IMR-90 (cell line): ENCODE measurements at regions not wholly inside any gene's neighbourhood (a gene's known extent, or its start where the extent isn't known, plus 50 kb on each side); places are given as distances from the start of the nearest gene placed in this dataset.

Experiments
- ATAC-seq: fragments of 200-7000 bp; cut with Tn5 transposase; 2 replicates; pipeline ENCODE4 v1.9.1; 2020; ENCODE audit warnings: low read depth, mild to moderate bottlenecking, moderate library complexity
- BruUV-seq: library from RNA; stranded (reverse); fragments of 400-500 nt; replicated peaks from 2 replicates; lab custom pipeline; 2021; lab: Mats Ljungman, UMichigan
- CTCF ChIA-PET: fragments of 300-600 bp; formaldehyde crosslinking; extraction: SDS; loops from one replicate; lab custom pipeline; 2021; ENCODE audit warnings: antibody characterized with exemption; lab: Yijun Ruan, JAX
- POLR2A ChIA-PET: fragments of 300-600 bp; sonication (Branson Sonifier 250); formaldehyde crosslinking; loops from one replicate; lab custom pipeline; 2022; ENCODE audit warnings: antibody characterized with exemption; ENCODE audit not compliant: unreplicated experiment; lab: Charles Lee
- DNase-seq: peaks from one replicate; pipeline ENCODE4 v3.0.0; 2013
- H2AFZ ChIP-seq: replicated peaks from 2 replicates; pipeline ENCODE3; 2013; ENCODE audit warnings: low read length, mild to moderate bottlenecking; ENCODE audit not compliant: poor library complexity
- H2AK5ac ChIP-seq: 2 replicates; pipeline ENCODE4 v1.6.1; 2013; ENCODE audit warnings: low read depth, low read length, inconsistent platforms
- H2AK9ac ChIP-seq: replicated peaks from 2 replicates; pipeline ENCODE3; 2013; ENCODE audit warnings: mild to moderate bottlenecking, low read depth, low read length, moderate library complexity; ENCODE audit not compliant: poor library complexity
- H2BK120ac ChIP-seq: 2 replicates; pipeline ENCODE4 v1.6.1; 2013; ENCODE audit warnings: low read depth, low read length, inconsistent platforms
- H2BK15ac ChIP-seq: 3 replicates; pipeline ENCODE4 v1.6.1; 2013; ENCODE audit warnings: low read depth, low read length, inconsistent platforms
- H2BK20ac ChIP-seq: 2 replicates; pipeline ENCODE4 v1.6.1; 2013; ENCODE audit warnings: low read depth, mild to moderate bottlenecking, inconsistent platforms, low read length, moderate library complexity
- H2BK5ac ChIP-seq: 2 replicates; pipeline ENCODE4 v1.6.1; 2013; ENCODE audit warnings: mild to moderate bottlenecking, low read depth, low read length, inconsistent platforms; ENCODE audit not compliant: poor library complexity, severe bottlenecking
- H3K14ac ChIP-seq: replicated peaks from 2 replicates; pipeline ENCODE4 v1.6.1; 2013; ENCODE audit warnings: low read depth, low read length, inconsistent platforms
- H3K18ac ChIP-seq: 2 replicates; pipeline ENCODE4 v1.6.1; 2013; ENCODE audit warnings: low read depth, low read length, control low read depth
- H3K23ac ChIP-seq: 2 replicates; pipeline ENCODE4 v1.6.1; 2013; ENCODE audit warnings: low read depth, low read length, inconsistent platforms
- H3K27ac ChIP-seq: 2 replicates; pipeline ENCODE4 v1.5.1; 2013; ENCODE audit warnings: mild to moderate bottlenecking, control low read depth, low read length; ENCODE audit not compliant: insufficient read depth
- H3K27me3 ChIP-seq: 2 replicates; pipeline ENCODE4 v1.6.1; 2013; ENCODE audit warnings: low read length; ENCODE audit not compliant: control insufficient read depth, insufficient read depth
- H3K36me3 ChIP-seq: 2 replicates; pipeline ENCODE4 v1.6.1; 2013; ENCODE audit warnings: low read length, mixed read lengths; ENCODE audit not compliant: control insufficient read depth, insufficient read depth
- H3K4ac ChIP-seq: 2 replicates; pipeline ENCODE4 v1.6.1; 2013; ENCODE audit warnings: low read depth, low read length, inconsistent platforms
- H3K4me1 ChIP-seq: 2 replicates; pipeline ENCODE4 v1.6.1; 2013; ENCODE audit warnings: low read length, mixed read lengths; ENCODE audit not compliant: control insufficient read depth, insufficient read depth
- H3K4me2 ChIP-seq: 2 replicates; pipeline ENCODE4 v1.6.1; 2013; ENCODE audit warnings: low read depth, mild to moderate bottlenecking, control low read depth, low read length, moderate library complexity
- H3K4me3 ChIP-seq: 2 replicates; pipeline ENCODE4 v1.5.1; 2013; ENCODE audit warnings: low read depth, mild to moderate bottlenecking, control low read depth, low read length, moderate library complexity; ENCODE audit not compliant: insufficient read depth
- H3K56ac ChIP-seq: 2 replicates; pipeline ENCODE4 v1.6.1; 2013; ENCODE audit warnings: low read length, inconsistent platforms; ENCODE audit not compliant: insufficient read depth; ENCODE audit errors: extremely low read depth
- H3K79me1 ChIP-seq, 2 experiments: 2 replicates each; pipeline ENCODE4 v1.6.1; 2013; ENCODE audit warnings: low read length in 2 of 2, inconsistent platforms in 1 of 2, low read depth in 1 of 2
- H3K9ac ChIP-seq: 2 replicates; pipeline ENCODE4 v1.6.1; 2013; ENCODE audit warnings: low read depth, low read length, control low read depth
- H3K9me1 ChIP-seq: 2 replicates; pipeline ENCODE4 v1.6.1; 2013; ENCODE audit warnings: low read length, inconsistent platforms; ENCODE audit not compliant: insufficient read depth
- H3K9me3 ChIP-seq: 2 replicates; pipeline ENCODE4 v1.6.1; 2013; ENCODE audit warnings: low read length; ENCODE audit not compliant: control insufficient read depth, insufficient read depth
- H4K20me1 ChIP-seq: 2 replicates; pipeline ENCODE4 v1.6.1; 2013; ENCODE audit warnings: low read length, inconsistent platforms; ENCODE audit not compliant: insufficient read depth
- H4K5ac ChIP-seq: 2 replicates; pipeline ENCODE4 v1.6.1; 2013; ENCODE audit warnings: mild to moderate bottlenecking, low read depth, low read length, control low read depth
- H4K8ac ChIP-seq, 2 experiments: 2 replicates each; pipeline ENCODE4 v1.6.1; 2013; ENCODE audit warnings: low read depth in 2 of 2, low read length in 2 of 2, control low read depth in 1 of 2, inconsistent platforms in 1 of 2
- H4K91ac ChIP-seq: 2 replicates; pipeline ENCODE4 v1.6.1; 2013; ENCODE audit warnings: low read depth, low read length, inconsistent platforms; ENCODE audit not compliant: insufficient read depth
- BHLHE40 ChIP-seq: fragments of 150-350 bp; IDR thresholded peaks from 2 replicates; pipeline ENCODE4 v1.6.1; 2016; ENCODE audit warnings: mild to moderate bottlenecking, low read depth, low read length
- CEBPB ChIP-seq: IDR thresholded peaks from 2 replicates; pipeline ENCODE4 v1.6.1; 2012; ENCODE audit warnings: low read depth, low read length, improper control_type of control experiment
- CHD1 ChIP-seq: IDR thresholded peaks from 2 replicates; pipeline ENCODE4 v1.6.1; 2012; ENCODE audit warnings: low read depth, low read length, improper control_type of control experiment
- CTCF ChIP-seq: conservative IDR thresholded peaks from 2 replicates; pipeline ENCODE4 v1.5.1; 2012; ENCODE audit warnings: mild to moderate bottlenecking, low read depth, low read length, improper control_type of control experiment
- ELK1 ChIP-seq: fragments of 150-350 bp; IDR thresholded peaks from 2 replicates; pipeline ENCODE4 v1.6.1; 2016; ENCODE audit warnings: low read depth, mild to moderate bottlenecking, low read length, moderate library complexity, borderline replicate concordance
- FOS ChIP-seq: fragments of 150-350 bp; IDR thresholded peaks from 2 replicates; pipeline ENCODE4 v1.6.1; 2016; ENCODE audit warnings: low read depth, low read length
- MAFK ChIP-seq: IDR thresholded peaks from 2 replicates; pipeline ENCODE4 v1.6.1; 2012; ENCODE audit warnings: low read depth, low read length, improper control_type of control experiment
- MAZ ChIP-seq: IDR thresholded peaks from 2 replicates; pipeline ENCODE4 v1.6.1; 2012; ENCODE audit warnings: low read depth, mild to moderate bottlenecking, low read length, improper control_type of control experiment, moderate library complexity, borderline replicate concordance
- MXI1 ChIP-seq: IDR thresholded peaks from 2 replicates; pipeline ENCODE4 v1.6.1; 2012; ENCODE audit warnings: low read depth, mild to moderate bottlenecking, low read length, moderate library complexity, borderline replicate concordance
- NFE2L2 ChIP-seq: fragments of 150-350 bp; IDR thresholded peaks from 2 replicates; pipeline ENCODE4 v1.6.1; 2016; ENCODE audit warnings: low read depth, mild to moderate bottlenecking, low read length
- POLR2A ChIP-seq: IDR thresholded peaks from 2 replicates; pipeline ENCODE4 v1.6.1; 2012; ENCODE audit warnings: mild to moderate bottlenecking, low read depth, low read length
- RAD21 ChIP-seq: IDR thresholded peaks from 2 replicates; pipeline ENCODE4 v1.6.1; 2012; ENCODE audit warnings: low read length, improper control_type of control experiment
- RCOR1 ChIP-seq: IDR thresholded peaks from 2 replicates; pipeline ENCODE4 v1.6.1; 2012; ENCODE audit warnings: mild to moderate bottlenecking, low read length, improper control_type of control experiment; ENCODE audit not compliant: insufficient replicate concordance
- RFX5 ChIP-seq: IDR thresholded peaks from 2 replicates; pipeline ENCODE4 v1.8.0; 2012; ENCODE audit warnings: low read depth, mild to moderate bottlenecking, low read length, moderate library complexity
- SMC3 ChIP-seq: fragments of 150-350 bp; IDR thresholded peaks from 2 replicates; pipeline ENCODE4 v1.6.1; 2016; ENCODE audit warnings: low read depth, mild to moderate bottlenecking, antibody characterized with exemption, low read length, moderate library complexity
- USF2 ChIP-seq: fragments of 150-350 bp; IDR thresholded peaks from 2 replicates; pipeline ENCODE4 v1.6.1; 2017; ENCODE audit warnings: mild to moderate bottlenecking, antibody characterized with exemption, low read length, low read depth
- WGBS, 2 experiments: methylation state at CpG; one replicate each; pipeline versions ENCODE4 v1.1.5 to v1.1.7; 2013; ENCODE audit warnings: missing lambda C conversion rate in 2 of 2; ENCODE audit not compliant: insufficient read length in 1 of 2; ENCODE audit errors: extremely low coverage in 2 of 2; 5-methylcytosine and 5-hydroxymethylcytosine counted together
- dilution Hi-C: fragments of 300-500 bp; cut with HindIII; formaldehyde crosslinking; loops from one replicate; pipeline ENCODE4 v1.14.3; 2018; ENCODE audit warnings: low sequenced_read_pairs; ENCODE audit not compliant: unreplicated experiment
- in situ Hi-C: fragments of 300-500 bp; cut with MboI; formaldehyde crosslinking; loops from 3 replicates; pipeline ENCODE4 v1.14.3; 2019; ENCODE audit warnings: low sequenced_read_pairs, inconsistent platforms, mixed read lengths
- intact Hi-C: fragments of 100-400 bp; cut with micrococcal nuclease; formaldehyde crosslinking; loops from 2 replicates; pipeline ENCODE4 v1.10.0; 2022

- Histone ChIP-seq H2AFZ (peak overlapping the region; percentile 36), H3K56ac (no peak overlapping the region), H3K27ac (no peak overlapping the region), H3K14ac (no peak overlapping the region), H3K9ac (no peak overlapping the region), H4K8ac (no peak overlapping the region), H3K4me3 (no peak overlapping the region), H3K79me1 (no peaks in the 10 kb centered on the region), H3K18ac (no peak overlapping the region), H4K20me1 (no peaks in the 10 kb centered on the region), H3K4ac (peak overlapping the region; percentile 44; the same call in 1 of the 2 replicates), H2BK15ac (no peak overlapping the region; the same call in 2 of the 3 replicates), H2BK20ac (peak overlapping the region; percentile 55; the same call in 1 of the 2 replicates), H2AK5ac (peak overlapping the region; percentile 28; the same call in 1 of the 2 replicates), H2AK9ac (no peak overlapping the region), H2BK120ac (no peak overlapping the region; the same call in 1 of the 2 replicates), H2BK5ac (no peak overlapping the region), H3K4me2 (no peak overlapping the region), H3K4me1 (peaks cover 3% of the 10 kb centered on the region), H4K5ac (no peak overlapping the region), H3K9me3 (no peaks in the 10 kb centered on the region), H3K9me1 (peaks cover 3% of the 10 kb centered on the region; the same call in 1 of the 2 replicates), H3K27me3 (no peaks in the 10 kb centered on the region), H3K23ac (no peak overlapping the region), H4K91ac (no peak overlapping the region), H3K36me3 (no peaks in the 10 kb centered on the region)
- intact Hi-C loops (no loop called here), dilution Hi-C loops (no loop called here), in situ Hi-C loops (no loop called here)
- DNase-seq (no peak), ATAC-seq (no peak)
- no TSS peak for BruUV-seq
- WGBS, 2 experiments, result no CpG with 5 or more reads among the region's 2 CpGs
- POLR2A ChIA-PET, result no interaction called here
- CTCF ChIA-PET, result no interaction called here
- TF ChIP-seq FOS (no peak), CTCF (no peak), MAZ (no peak), POLR2A (no peak), USF2 (no peak), BHLHE40 (no peak), ELK1 (no peak), MXI1 (no peak), SMC3 (no peak), RCOR1 (no peak), RAD21 (no peak), CHD1 (no peak), MAFK (no peak), CEBPB (no peak), NFE2L2 (no peak), RFX5 (no peak)
Measured at GRCh38 chr3:156776031-156776430, 50.1 kb upstream of the LEKR1 start.
